K562 (cell line): ENCODE measurements at regions not wholly inside any gene's neighbourhood (a gene's known extent, or its start where the extent isn't known, plus 50 kb on each side); places are given as distances from the start of the nearest gene placed in this dataset.

Source experiments
- ATAC-seq: fragments of 200-7000 bp; cut with Tn5 transposase; 3 replicates; pipeline ENCODE4 v1.9.1; 2020; ENCODE audit warnings: moderate library complexity
- BruUV-seq: library from RNA; stranded (reverse); fragments of 400-500 nt; replicated peaks from 2 replicates; lab custom pipeline; 2021; lab: Mats Ljungman, UMichigan
- CTCF ChIA-PET: fragments of 300-600 bp; formaldehyde crosslinking; extraction: SDS; loops from one replicate; lab custom pipeline; 2021; ENCODE audit warnings: low intra/inter-chr PET ratio; lab: Yijun Ruan, JAX
- POLR2A ChIA-PET: fragments of 300-600, 350-650 bp; sonication (Branson Sonifier 250); formaldehyde crosslinking; extraction: SDS; loops from one replicate; lab custom pipeline; 2021; ENCODE audit warnings: antibody characterized with exemption, inconsistent platforms; lab: Yijun Ruan, JAX
- DNase-seq, 4 experiments: peaks; one replicate each; pipeline versions ENCODE4 v3.0.0 to v3.0.0-alpha.2; 2011 to 2018; ENCODE audit warnings: low spot score in 3 of 4, mixed read lengths in 3 of 4; ENCODE audit errors: extremely low read depth in 1 of 4
- FAIRE-seq: peaks from 2 replicates; lab custom pipeline; 2011; peaks lifted over from hg19 to GRCh38; lab: Jason Lieb, UNC
- H2AFZ ChIP-seq: 2 replicates; pipeline ENCODE4 v1.6.0; 2011; ENCODE audit warnings: low read depth, low read length, control low read depth, inconsistent platforms
- H3K27ac ChIP-seq: fragments of 200-600 bp; 3 replicates; pipeline ENCODE4 v1.8.0; 2011; ENCODE audit warnings: low read depth, mild to moderate bottlenecking, control low read depth, inconsistent platforms, low read length, moderate library complexity, mixed read lengths; ENCODE audit errors: extremely low read depth
- H3K27me3 ChIP-seq, 2 experiments: fragments of 300-600 bp in 1 of 2; 2 replicates in 1 of 2; 3 replicates in 1 of 2; pipeline versions ENCODE4 v1.6.0 to v1.8.0; 2011; ENCODE audit warnings: inconsistent platforms in 2 of 2, low read length in 2 of 2, mild to moderate bottlenecking in 1 of 2, mixed read lengths in 1 of 2, moderate library complexity in 1 of 2; ENCODE audit not compliant: control insufficient read depth in 2 of 2, insufficient read depth in 2 of 2
- H3K36me3 ChIP-seq: fragments of 300-600 bp; 3 replicates; pipeline ENCODE4 v1.8.0; 2011; ENCODE audit warnings: mild to moderate bottlenecking, low read length, inconsistent platforms; ENCODE audit not compliant: control insufficient read depth, insufficient read depth
- H3K4me1 ChIP-seq, 2 experiments: fragments of 200-600 bp in 1 of 2; replicated peaks in 1 of 2; 2 replicates in 1 of 2; 3 replicates in 1 of 2; pipeline versions ENCODE4 v1.5.1 to v1.8.0; 2011; ENCODE audit warnings: inconsistent platforms in 2 of 2, low read length in 2 of 2, mild to moderate bottlenecking in 1 of 2, mixed read lengths in 1 of 2, moderate library complexity in 1 of 2; ENCODE audit not compliant: control insufficient read depth in 2 of 2, insufficient read depth in 2 of 2
- H3K4me2 ChIP-seq: 2 replicates; pipeline ENCODE4 v1.6.1; 2011; ENCODE audit warnings: low read length, control low read depth, inconsistent platforms, mixed read lengths; ENCODE audit not compliant: insufficient read depth
- H3K4me3 ChIP-seq: fragments of 200-600 bp; sonication (generic), shearing (Covaris generic); 2 replicates; pipeline ENCODE4 v1.5.1; 2016; ENCODE audit warnings: control low read depth, inconsistent platforms
- H3K79me2 ChIP-seq: fragments of 200-600 bp; 3 replicates; pipeline ENCODE4 v1.8.0; 2011; ENCODE audit warnings: low read length, inconsistent platforms; ENCODE audit not compliant: control insufficient read depth, insufficient read depth
- H3K9ac ChIP-seq, 2 experiments: 2 replicates each; pipeline versions ENCODE4 v1.6.0 to v1.6.1; 2011; ENCODE audit warnings: low read depth in 2 of 2, low read length in 2 of 2, control low read depth in 1 of 2, inconsistent platforms in 1 of 2, mild to moderate bottlenecking in 1 of 2, mixed read lengths in 1 of 2; ENCODE audit not compliant: insufficient read depth in 1 of 2
- H3K9me1 ChIP-seq: one replicate; pipeline ENCODE4 v1.6.0; 2011; ENCODE audit warnings: inconsistent platforms, mild to moderate bottlenecking, low read length, moderate library complexity; ENCODE audit not compliant: control insufficient read depth, insufficient read depth
- H3K9me3 ChIP-seq: replicated peaks from 2 replicates; pipeline ENCODE4 v1.5.1; 2011; ENCODE audit warnings: low read depth, low read length, inconsistent platforms; ENCODE audit not compliant: control insufficient read depth, insufficient read depth
- H4K20me1 ChIP-seq: replicated peaks from 2 replicates; pipeline ENCODE4 v1.6.1; 2011; ENCODE audit warnings: low read length, inconsistent platforms, mixed read lengths; ENCODE audit not compliant: control insufficient read depth, insufficient read depth
- CBX5 ChIP-seq: IDR thresholded peaks from 2 replicates; pipeline ENCODE4 v1.6.1; 2014; ENCODE audit warnings: low read depth, borderline replicate concordance
- DNMT1 ChIP-seq: fragments of 450-650 bp; IDR thresholded peaks from 2 replicates; pipeline ENCODE4 v1.6.1; 2016; ENCODE audit warnings: antibody characterized with exemption, mild to moderate bottlenecking
- ETV5 ChIP-seq: sonication (generic); formaldehyde crosslinking; IDR thresholded peaks from 2 replicates; pipeline ENCODE4 v1.4.0; 2020; ENCODE audit warnings: low read depth, mild to moderate bottlenecking, missing genetic modification reagents
- FOXA3 ChIP-seq, 2 experiments: fragments of 450-650 bp in 1 of 2; sonication (generic) in 1 of 2; formaldehyde crosslinking; IDR thresholded peaks in 1 of 2; conservative IDR thresholded peaks in 1 of 2; 2 replicates each; pipeline versions ENCODE4 v1.4.0 to v1.8.0; 2020 to 2022; ENCODE audit warnings: mild to moderate bottlenecking in 2 of 2, missing genetic modification reagents in 1 of 2
- HINFP ChIP-seq: fragments of 450-650 bp; conservative IDR thresholded peaks from 2 replicates; pipeline ENCODE4 v1.6.1; 2016; ENCODE audit warnings: missing genetic modification characterization, low read depth, mild to moderate bottlenecking, control low read depth, missing compliant biosample characterization
- HMGN3 ChIP-seq: IDR thresholded peaks from 2 replicates; pipeline ENCODE4 v1.6.1; 2011; ENCODE audit warnings: borderline replicate concordance, low read depth, mild to moderate bottlenecking, mixed read lengths, low read length; ENCODE audit not compliant: insufficient read length; ENCODE audit errors: extremely low read depth
- MTA2 ChIP-seq: fragments of 450-650 bp; IDR thresholded peaks from 2 replicates; pipeline ENCODE4 v1.6.1; 2016; ENCODE audit warnings: low read depth
- NCOA2 ChIP-seq, 2 experiments: fragments of 450-650 bp; IDR thresholded peaks; 2 replicates each; pipeline ENCODE4 v1.6.1; 2018; ENCODE audit warnings: mild to moderate bottlenecking in 2 of 2, moderate library complexity in 1 of 2; ENCODE audit not compliant: partially characterized antibody in 2 of 2
- PPARD ChIP-seq: fragments of 250-450 bp; sonication (Bioruptor Pico); IDR thresholded peaks from 2 replicates; pipeline ENCODE4 v1.8.0; 2022; ENCODE audit warnings: inconsistent platforms, mild to moderate bottlenecking, moderate library complexity
- PTTG1 ChIP-seq: fragments of 450-650 bp; IDR thresholded peaks from 2 replicates; pipeline ENCODE4 v1.6.1; 2016; ENCODE audit warnings: low read depth, mild to moderate bottlenecking, missing genetic modification characterization, missing compliant biosample characterization
- RBM22 ChIP-seq: fragments of 200-400 bp; formaldehyde crosslinking; IDR thresholded peaks from 2 replicates; pipeline ENCODE4 v1.6.1; 2018; ENCODE audit warnings: low read length, low read depth; ENCODE audit not compliant: poor library complexity, severe bottlenecking
- SPI1 ChIP-seq: IDR thresholded peaks from 2 replicates; pipeline ENCODE4 v1.6.1; 2011; ENCODE audit warnings: low read depth, low read length, control low read depth, borderline replicate concordance
- STAT6 ChIP-seq: sonication (generic); formaldehyde crosslinking; IDR thresholded peaks from 2 replicates; pipeline ENCODE4 v1.8.1; 2023; ENCODE audit warnings: mild to moderate bottlenecking, missing genetic modification reagents
- TCF7L2 ChIP-seq: fragments of 150-350 bp; IDR thresholded peaks from 2 replicates; pipeline ENCODE4 v1.6.1; 2016; ENCODE audit warnings: low read depth, mild to moderate bottlenecking, low read length, moderate library complexity
- TEAD2 ChIP-seq: fragments of 450-650 bp; IDR thresholded peaks from 2 replicates; pipeline ENCODE4 v1.6.1; 2016; ENCODE audit warnings: missing genetic modification characterization, control low read depth, missing compliant biosample characterization
- ZBTB2 ChIP-seq: fragments of 450-650 bp; IDR thresholded peaks from 2 replicates; pipeline ENCODE4 v1.6.1; 2016; ENCODE audit warnings: antibody characterized with exemption
- ZNF232 ChIP-seq: sonication (generic); formaldehyde crosslinking; IDR thresholded peaks from 2 replicates; pipeline ENCODE4 v1.8.0; 2022; ENCODE audit warnings: mild to moderate bottlenecking, missing genetic modification reagents
- ZNF253 ChIP-seq: fragments of 250-450 bp; sonication (Bioruptor Pico); conservative IDR thresholded peaks from 2 replicates; pipeline ENCODE4 v1.6.1; 2021; ENCODE audit warnings: mild to moderate bottlenecking
- WGBS: fragments of 100-300 bp; shearing (Covaris generic); methylation state at CpG from one replicate; pipeline ENCODE4 v1.1.6; 2016; ENCODE audit warnings: low coverage, mixed read lengths; ENCODE audit not compliant: insufficient coverage; ENCODE audit errors: missing lambda C conversion rate; 5-methylcytosine and 5-hydroxymethylcytosine counted together
- in situ Hi-C: fragments of 300-500 bp; cut with MboI; formaldehyde crosslinking; loops from 4 replicates; pipeline ENCODE4 v1.15.0; 2018; ENCODE audit warnings: inconsistent platforms, mixed read lengths
- intact Hi-C: fragments of 100-400 bp; cut with micrococcal nuclease; formaldehyde crosslinking; loops from 2 replicates; pipeline ENCODE4 v1.14.2; 2022

GRCh38 chr15:39193611-39194010 lies 387.3 kb upstream of the THBS1 start:
- no peak overlapping the region for H3K4me3 ChIP-seq
- H3K27me3 ChIP-seq: peaks cover 2 to 5% of the 10 kb centered on the region in 2 experiments; a peak in 3 of 5 replicates
- CTCF ChIA-PET: no interaction called here
- H3K9me3 ChIP-seq: no peaks in the 10 kb centered on the region
- 0% methylated on average over 2 of the region's 2 CpGs for WGBS
- H3K4me2 ChIP-seq: no peak overlapping the region
- no peaks in the 10 kb centered on the region for H3K36me3 ChIP-seq
- intact Hi-C loops: no loop called here
- FAIRE-seq: no peak
- no peak overlapping the region for H2AFZ ChIP-seq
- H3K79me2 ChIP-seq: no peaks in the 10 kb centered on the region
- no peak for TF ChIP-seq SPI1
- TF ChIP-seq RBM22: no peak
- no peak for TF ChIP-seq ETV5 (CRISPR knock-in tag)
- TF ChIP-seq MTA2: no peak
- TF ChIP-seq PPARD (CRISPR knock-in tag): no peak
- no peak for TF ChIP-seq STAT6
- no peak for TF ChIP-seq CBX5
- no peak for TF ChIP-seq FOXA3 (CRISPR knock-in tag; conservative IDR thresholded peaks at IDR 0.05 in 1 of 2, IDR thresholded peaks at IDR 0.05 in 1 of 2)
- TF ChIP-seq ZNF232 (CRISPR knock-in tag): no peak
- no peak for TF ChIP-seq TEAD2 (tag)
- no peak for TF ChIP-seq ZBTB2
- TF ChIP-seq DNMT1: no peak
- no peak for TF ChIP-seq PTTG1 (tag)
- no peak for TF ChIP-seq HINFP (tag)
- TF ChIP-seq NCOA2 (IDR thresholded peaks at IDR 0.05; ENCODE audit: partially characterized antibody in 2 of 2): no peak
- TF ChIP-seq ZNF253: no peak
- no peak for TF ChIP-seq HMGN3
- no peak for TF ChIP-seq TCF7L2
- no peaks in the 10 kb centered on the region for H4K20me1 ChIP-seq
- in situ Hi-C loops: no loop called here
- H3K9me1 ChIP-seq: no peaks in the 10 kb centered on the region
- no TSS peak for BruUV-seq
- no peaks in the 10 kb centered on the region for H3K4me1 ChIP-seq
- H3K27ac ChIP-seq: no peak overlapping the region
- no peak for ATAC-seq
- no peak for DNase-seq
- POLR2A ChIA-PET: no interaction called here
- H3K9ac ChIP-seq: no peak overlapping the region
